HG02852 (cell line): ENCODE measurements at regions not wholly inside any gene's neighbourhood (a gene's known extent, or its start where the extent isn't known, plus 50 kb on each side); places are given as distances from the start of the nearest gene placed in this dataset.

Experiments used
- ATAC-seq: cut with Tn5 transposase; IDR thresholded peaks from one replicate; pipeline ENCODE4 v1.9.1; 2021; ENCODE audit warnings: mild to moderate bottlenecking, moderate library complexity; ENCODE audit not compliant: unreplicated experiment

GRCh38 chr3:193780397-193780796 is 187.4 kb downstream of the OPA1 start:
- no peak for ATAC-seq

- ATAC-seq, result no peak
Observed at GRCh38 chr3:193780810-193781478, 187.9 kb downstream of the OPA1 start.

GRCh38 chr3:193782276-193782647 is 189.3 kb downstream of the OPA1 start:
- no peak for ATAC-seq

DNA sequence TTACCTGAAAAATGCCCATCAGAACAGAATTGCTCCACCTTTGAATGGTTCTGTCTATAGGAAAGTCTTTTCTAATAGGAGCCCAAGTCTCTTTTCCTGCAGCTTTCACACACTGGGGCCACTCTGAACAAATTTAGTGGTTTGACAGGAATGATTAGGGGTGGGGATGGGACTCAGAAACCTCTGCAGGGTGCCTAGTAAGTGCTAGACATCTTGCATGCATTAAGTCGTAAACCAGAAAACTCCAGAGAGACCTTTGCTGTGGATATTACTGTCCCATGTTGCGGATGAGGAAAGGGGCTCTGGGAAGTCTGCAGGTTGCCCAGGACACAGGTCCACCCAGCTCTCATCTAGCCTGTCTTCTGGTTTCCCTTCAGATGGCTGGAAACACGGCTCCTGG is 189.7 kb downstream of the OPA1 start:
- no peak for ATAC-seq

- ATAC-seq, result no peak
Observed at GRCh38 chr3:193783166-193783896, 190.3 kb downstream of the OPA1 start.

DNA sequence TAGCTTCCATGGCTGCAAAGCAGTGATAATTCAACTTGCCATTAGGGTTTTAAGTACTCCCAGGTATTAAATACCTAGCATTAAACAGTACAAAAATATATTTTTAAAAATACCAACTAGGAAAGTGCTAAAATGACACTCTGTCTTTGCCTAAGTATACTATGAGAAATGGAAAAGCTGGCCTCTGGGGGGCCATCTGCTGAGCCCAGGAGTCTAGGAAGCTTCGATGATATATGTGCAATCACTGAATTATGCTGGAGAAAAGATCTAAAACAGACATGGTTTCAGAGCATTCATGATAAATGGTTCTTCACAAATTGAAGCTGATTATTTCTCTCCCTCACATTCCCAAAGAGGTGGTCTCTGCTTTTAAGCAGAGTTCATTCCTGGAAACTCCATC is 191.8 kb downstream of the OPA1 start:
- ATAC-seq, result no peak

- no peak for ATAC-seq
Observed at GRCh38 chr3:193787496-193787870, 194.5 kb downstream of the OPA1 start.

DNA sequence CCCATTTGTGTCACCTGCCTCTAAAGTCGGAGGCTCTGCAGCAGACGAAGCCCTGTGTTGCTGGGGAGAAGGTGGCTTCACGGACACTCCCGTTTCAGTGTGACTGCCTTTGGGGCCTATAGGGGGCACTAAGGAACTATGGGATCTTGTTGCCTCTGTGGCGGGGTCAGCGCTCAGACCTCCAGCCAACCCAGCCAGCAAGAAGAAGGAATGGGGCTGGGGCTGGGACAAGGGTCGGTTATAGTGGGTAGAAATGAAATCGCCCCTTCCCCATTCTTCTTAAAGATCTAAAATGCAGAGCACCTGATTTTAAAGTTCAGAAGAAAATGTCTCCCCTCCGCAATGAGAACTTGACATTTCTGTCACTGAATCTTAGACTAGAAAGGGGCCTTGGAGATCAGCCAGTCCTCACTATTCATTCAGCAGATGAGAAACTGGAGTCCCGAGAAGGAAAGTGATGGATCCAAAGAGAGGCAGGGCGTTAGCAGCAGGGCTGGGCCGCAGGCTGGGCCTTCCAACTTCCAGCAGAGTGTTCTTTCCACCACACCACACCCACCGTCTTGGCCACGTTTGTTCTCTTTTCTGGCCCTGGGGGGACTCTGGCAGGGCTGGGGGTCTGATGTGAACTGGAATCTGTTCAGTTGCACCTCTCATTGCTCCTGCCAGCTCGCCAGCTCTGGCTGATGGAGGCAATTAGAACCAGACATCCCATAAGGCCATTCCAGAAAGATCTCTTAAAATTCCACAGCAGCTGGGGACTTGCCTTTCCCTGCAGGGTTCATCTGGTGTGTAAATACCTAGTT is 195.4 kb downstream of the OPA1 start:
- ATAC-seq, result peak; percentile 89

DNA sequence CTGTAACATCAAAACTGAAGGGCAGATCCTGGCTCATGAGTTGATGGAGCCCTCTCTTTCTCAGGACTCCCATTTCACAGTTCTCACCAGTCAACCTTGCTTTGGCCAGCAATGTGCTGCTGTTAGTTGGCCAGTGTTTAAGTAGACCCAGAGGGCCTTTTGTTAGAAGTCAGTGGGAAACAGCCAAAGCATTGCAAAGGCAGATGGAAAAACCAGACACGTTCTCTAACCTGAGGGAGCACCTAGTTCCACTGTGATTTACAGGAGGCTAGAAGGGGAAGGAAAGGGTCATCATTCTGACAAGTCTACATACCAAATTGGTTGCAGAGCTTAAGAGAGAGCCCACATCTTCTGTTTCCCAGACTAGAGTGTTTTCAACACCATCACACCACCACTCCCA is 196.4 kb downstream of the OPA1 start:
- ATAC-seq, result no peak

DNA sequence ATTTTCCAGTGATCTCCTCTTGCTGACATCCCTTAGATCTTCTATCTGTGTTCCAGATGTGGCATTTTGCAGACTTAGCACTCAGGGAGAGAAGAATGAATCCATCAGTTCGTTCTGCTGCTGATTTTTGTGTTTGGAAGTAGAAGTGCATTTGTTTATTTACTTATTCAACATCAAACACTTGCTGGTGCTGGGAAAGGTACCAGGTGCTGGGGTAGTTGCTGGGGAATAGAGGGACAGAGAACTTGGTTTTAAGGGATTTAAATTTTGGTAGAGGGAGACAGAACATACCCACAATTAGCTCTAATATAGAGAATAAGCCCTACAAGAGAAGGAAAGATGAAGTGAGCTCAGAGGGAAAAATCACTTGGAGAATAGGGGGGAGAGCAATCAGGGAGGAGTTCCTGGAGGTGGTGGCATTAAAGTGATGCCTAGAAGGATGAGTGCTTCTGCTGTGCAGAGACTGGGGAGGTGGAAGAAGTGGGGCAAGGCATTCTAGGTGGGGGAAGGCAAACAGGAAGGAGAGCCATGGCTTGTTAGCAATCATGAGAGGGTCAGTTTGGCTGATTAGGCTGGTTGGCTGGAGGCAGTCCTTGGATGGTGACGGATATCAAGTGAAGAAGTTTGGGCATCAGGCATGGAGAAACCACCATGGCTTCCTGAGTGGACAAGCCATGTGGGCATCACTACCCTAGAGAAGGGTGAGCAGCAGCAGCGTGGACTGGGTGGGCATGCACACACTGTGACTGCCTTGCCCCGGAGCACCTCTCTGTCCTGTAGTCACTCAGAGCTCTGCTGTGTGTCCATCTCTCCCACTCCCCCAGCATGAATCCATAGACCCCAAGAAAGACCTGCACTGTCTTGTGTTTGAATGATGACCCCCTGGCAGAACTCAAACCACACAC is 197.3 kb downstream of the OPA1 start:
- no peak for ATAC-seq

DNA sequence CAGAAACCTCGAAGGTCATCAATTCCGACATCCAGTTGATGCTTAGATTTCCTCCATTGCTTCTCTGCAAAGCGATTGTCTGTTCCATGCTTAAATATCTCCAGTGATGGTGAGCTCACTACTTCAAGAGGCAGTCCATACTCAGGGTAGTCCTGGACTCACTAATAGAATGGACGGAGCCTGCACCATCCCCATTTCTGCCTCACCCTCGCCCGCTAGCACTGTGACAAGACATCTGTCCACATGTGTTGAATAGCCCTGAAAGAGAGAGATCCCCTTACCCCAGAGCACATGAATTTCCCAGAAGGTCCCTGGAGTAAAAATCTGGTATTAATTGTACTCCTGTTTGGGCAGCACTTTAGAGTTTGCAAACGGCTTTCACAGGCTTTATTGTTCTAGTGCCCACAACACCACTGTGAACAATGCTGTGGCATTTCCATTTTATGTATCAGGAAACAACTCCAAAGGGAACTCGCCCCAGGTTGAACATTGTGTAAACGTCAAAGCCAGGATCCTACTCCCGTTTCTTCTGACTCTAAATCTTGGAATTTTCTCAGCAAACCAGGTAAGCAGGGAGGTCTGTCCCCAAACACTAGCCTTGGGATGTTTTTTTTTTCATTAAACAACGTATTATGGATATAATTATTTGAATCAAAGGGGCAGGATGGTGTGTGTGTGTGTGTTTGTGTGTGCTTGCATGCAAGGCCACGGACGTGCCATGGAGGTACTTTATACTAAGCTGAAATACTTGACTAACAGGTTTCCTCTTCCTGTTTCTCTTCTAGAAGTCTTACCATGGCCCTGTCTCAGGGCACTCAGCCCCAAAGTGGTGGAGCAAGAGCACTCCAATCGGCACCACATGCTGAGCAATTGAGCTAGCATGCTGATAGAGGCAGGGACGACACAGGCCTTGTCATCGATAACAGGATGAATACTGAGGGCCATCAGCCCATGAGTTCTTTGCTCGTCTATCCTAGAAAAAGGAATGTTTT is 198.3 kb downstream of the OPA1 start:
- ATAC-seq, result no peak

- no peak for ATAC-seq
Observed at GRCh38 chr3:193793123-193793522, 200.1 kb downstream of the OPA1 start.

- no peak for ATAC-seq
Observed at GRCh38 chr3:193794002-193794881, 201.2 kb downstream of the OPA1 start.

GRCh38 chr3:193795062-193795690 is 202.2 kb downstream of the OPA1 start:
- no peak for ATAC-seq

DNA sequence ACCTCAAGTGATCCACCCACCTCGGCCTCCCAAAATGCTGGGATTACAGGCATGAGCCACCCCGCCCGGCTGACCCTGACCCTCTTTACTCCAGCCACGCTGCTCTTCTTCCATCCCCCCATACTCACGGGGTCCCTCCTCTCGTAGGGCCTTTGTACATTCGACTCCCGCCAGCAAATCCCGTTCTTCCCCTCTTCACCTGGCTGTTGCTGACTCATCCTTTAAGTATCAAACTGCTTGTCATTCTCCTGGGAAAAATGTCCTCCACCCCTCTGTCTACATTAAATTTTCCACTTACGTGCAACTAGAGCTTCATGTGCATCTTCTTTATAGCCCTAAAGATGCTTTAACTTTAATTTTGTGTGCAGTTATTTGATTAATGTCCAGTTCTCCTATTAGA is 203.1 kb downstream of the OPA1 start:
- no peak for ATAC-seq

- ATAC-seq, result no peak
Observed at GRCh38 chr3:193797566-193797965, 204.6 kb downstream of the OPA1 start.

DNA sequence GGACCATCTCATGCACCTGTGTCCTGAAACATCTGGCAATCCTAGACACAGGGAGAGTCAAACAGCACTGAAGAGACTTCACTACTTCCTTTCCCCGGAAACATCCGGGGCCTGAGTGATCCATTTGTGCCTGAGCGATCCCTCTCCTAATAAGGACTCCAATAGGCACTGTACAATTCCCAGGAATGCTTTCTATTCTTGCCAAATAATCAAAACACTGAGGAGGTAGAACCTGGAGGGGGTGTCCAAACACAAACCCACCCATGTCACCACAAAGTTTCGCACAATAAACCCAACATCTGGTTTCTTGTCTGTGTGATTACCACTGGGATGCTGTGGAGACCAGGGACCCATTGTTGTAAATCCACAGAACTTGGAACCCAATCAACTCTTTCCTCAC is 205.0 kb downstream of the OPA1 start:
- no peak for ATAC-seq
